ENCODE measurements at regions not wholly inside any gene's neighbourhood (a gene's known extent, or its start where the extent isn't known, plus 50 kb on each side); places are given as distances from the start of the nearest gene placed in this dataset.

DNA sequence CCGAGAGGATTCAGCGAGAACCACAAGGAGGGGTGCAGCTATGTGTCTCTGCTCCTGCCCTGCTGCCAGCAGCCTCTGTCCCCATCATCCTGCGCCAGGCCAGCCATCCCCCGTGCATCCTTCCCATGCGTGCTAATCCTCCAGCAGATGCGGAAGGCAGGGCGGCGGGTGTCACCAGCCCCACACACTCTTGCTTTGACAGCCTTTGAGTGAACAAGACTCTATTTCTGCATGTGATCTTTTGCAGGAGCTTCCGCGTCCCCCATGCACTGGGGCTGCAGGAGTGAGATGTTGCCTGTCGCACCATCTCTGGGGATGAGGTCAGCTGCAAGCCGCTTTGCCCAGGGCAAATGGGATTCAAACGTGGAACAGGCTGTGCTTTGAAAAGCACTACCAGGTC is 58.0 kb upstream of the OLFM1 start:
- Histone ChIP-seq H3K27ac (no peak overlapping the region), H3K27me3 (replicated peaks) (no peaks in the 10 kb centered on the region), H3K36me3 (replicated peaks) (no peaks in the 10 kb centered on the region), H3K4me3 (ENCODE audit: low read depth, low read length) (no peak overlapping the region)
- in situ Hi-C loops (cut with HindIII; ENCODE audit: low pct_ligation_motif_present, low sequenced_read_pairs), result no loop called here
- TF ChIP-seq, protein P1, sequence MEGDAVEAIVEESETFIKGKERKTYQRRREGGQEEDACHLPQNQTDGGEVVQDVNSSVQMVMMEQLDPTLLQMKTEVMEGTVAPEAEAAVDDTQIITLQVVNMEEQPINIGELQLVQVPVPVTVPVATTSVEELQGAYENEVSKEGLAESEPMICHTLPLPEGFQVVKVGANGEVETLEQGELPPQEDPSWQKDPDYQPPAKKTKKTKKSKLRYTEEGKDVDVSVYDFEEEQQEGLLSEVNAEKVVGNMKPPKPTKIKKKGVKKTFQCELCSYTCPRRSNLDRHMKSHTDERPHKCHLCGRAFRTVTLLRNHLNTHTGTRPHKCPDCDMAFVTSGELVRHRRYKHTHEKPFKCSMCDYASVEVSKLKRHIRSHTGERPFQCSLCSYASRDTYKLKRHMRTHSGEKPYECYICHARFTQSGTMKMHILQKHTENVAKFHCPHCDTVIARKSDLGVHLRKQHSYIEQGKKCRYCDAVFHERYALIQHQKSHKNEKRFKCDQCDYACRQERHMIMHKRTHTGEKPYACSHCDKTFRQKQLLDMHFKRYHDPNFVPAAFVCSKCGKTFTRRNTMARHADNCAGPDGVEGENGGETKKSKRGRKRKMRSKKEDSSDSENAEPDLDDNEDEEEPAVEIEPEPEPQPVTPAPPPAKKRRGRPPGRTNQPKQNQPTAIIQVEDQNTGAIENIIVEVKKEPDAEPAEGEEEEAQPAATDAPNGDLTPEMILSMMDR (IDR thresholded peaks at IDR 0.05; ENCODE audit: low read depth, low read length, missing control alignments), result no peak
- DNase-seq, result no peak

DNA sequence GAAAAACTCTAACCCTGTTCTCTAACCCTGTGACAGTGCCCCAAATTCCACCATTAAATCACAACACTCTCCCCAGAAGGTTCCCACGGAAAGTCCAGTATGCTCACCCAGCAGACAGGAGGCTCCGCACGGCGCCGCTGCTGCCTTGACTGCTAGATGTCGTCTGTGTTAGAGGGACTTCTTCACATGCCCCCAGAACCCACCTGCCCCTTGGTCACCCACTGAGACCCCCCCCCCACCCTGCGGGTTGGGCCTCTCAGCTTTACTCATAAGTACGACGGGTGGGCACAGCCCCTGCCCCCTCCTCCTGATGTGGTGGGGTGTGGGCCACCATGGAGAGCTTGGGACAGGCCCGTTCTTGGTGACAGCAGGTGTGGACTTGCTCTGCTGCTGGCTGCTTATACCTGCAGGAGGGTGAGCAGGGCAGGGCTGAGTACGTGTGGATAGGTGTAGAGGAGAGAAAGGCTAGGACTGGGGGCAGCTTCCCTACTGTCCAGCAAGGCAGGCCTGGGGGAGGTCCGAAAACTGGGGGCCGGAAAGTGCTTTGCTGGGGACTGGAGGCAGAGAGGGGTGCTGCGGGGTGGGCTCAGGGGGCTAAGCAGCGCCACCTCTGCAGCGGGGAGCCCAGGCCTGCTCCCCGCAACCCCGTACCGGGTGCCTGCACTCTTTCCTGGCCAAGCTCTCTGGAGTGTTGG is 57.5 kb upstream of the OLFM1 start:
- in situ Hi-C loops (cut with HindIII; ENCODE audit: low pct_ligation_motif_present, low sequenced_read_pairs), result no loop called here
- TF ChIP-seq, protein P1 (IDR thresholded peaks at IDR 0.05; ENCODE audit: low read depth, low read length, missing control alignments), result no peak
- DNase-seq, result no peak

DNA sequence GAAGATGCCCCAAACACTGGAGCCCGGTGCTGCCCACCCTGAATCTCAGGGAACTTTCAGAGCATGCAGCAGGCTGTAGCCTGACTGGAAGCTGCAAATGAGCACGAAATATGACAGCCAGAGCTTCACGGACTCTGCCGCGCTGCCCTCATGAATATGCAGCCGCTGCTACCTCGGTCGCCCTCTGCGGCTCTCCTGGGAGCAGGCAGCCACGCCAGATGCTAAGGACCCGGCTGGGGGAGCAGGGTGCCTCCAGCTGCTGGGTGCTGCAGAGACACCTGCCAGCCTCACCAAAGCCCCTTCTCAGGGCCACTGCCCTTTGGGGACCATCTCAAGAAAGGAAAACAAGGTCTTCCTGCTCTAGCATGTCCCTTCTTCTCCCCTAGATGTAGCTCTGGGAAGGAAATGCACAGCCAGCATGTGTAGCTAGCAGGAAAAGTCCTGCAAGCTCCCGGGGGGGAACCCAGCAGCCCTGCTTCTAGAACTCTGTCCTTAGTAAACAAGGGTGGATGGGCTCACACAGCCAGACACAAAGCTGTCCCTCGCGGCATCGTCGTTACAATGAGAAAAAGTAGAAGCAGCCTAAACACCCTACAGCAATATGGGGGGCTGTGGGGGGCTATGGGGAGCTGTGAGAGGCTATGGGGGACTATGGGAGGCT is 56.8 kb upstream of the OLFM1 start:
- no peak overlapping the region for H3K4me3 ChIP-seq (ENCODE audit: low read depth, low read length)
- no peaks in the 10 kb centered on the region for H3K27me3 ChIP-seq (replicated peaks)
- H3K27ac ChIP-seq, result no peak overlapping the region
- no peaks in the 10 kb centered on the region for H3K36me3 ChIP-seq (replicated peaks)
- DNase-seq, result no peak
- in situ Hi-C loops (cut with HindIII; ENCODE audit: low pct_ligation_motif_present, low sequenced_read_pairs), result no loop called here
- TF ChIP-seq, protein P1 (IDR thresholded peaks at IDR 0.05; ENCODE audit: low read depth, low read length, missing control alignments), result no peak

More for the DNA sequence above, 57.5 kb upstream of the OLFM1 start:
- H3K4me3 ChIP-seq (ENCODE audit: low read depth, low read length), result no peak overlapping the region
- no peaks in the 10 kb centered on the region for H3K27me3 ChIP-seq (replicated peaks)
- H3K27ac ChIP-seq, result no peak overlapping the region
- no peaks in the 10 kb centered on the region for H3K36me3 ChIP-seq (replicated peaks)

DNA sequence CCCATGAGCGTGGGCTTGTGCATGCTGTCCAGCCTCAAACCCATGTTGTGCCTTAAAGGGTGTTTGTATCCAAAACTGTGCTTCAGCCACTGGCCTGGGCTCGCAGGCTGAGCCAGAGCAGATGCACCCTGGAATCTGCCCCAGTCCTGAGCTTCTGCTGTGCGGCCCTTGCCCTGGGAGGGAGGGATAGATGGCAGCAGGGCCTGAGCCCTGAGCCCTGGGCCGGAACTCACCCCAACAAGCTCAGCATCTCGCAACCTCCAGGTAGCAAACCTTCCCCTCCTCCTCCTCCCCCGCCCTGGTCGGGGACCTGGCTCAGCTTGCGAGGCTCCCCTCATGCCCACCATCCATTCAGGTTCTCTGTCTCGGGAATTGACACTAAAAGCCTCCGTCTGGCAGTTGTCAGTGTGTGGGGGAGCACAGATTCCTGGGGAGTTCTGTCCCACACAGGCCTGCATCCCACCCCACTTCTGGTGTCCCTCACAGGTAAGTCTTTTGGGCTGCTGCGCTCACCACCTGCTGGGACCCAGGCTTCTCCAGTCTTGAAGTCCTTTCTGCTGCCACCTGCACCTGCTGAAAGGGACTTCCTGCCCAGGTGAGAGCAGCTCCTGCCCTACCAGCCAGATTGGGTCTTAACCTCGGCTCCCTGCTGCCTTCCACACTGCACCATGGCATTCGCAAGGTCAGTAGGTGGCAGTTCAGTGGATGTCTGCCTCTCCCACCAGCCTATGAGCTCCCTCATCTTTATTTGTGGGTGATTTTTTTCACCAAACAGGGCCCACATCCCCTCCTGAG is 55.2 kb upstream of the OLFM1 start:
- no peak for DNase-seq
- in situ Hi-C loops (cut with HindIII; ENCODE audit: low pct_ligation_motif_present, low sequenced_read_pairs), result no loop called here
- H3K27ac ChIP-seq, result no peak overlapping the region
- H3K4me3 ChIP-seq (ENCODE audit: low read depth, low read length), result no peak overlapping the region
- H3K27me3 ChIP-seq (replicated peaks), result no peaks in the 10 kb centered on the region
- TF ChIP-seq, protein P1 (IDR thresholded peaks at IDR 0.05; ENCODE audit: low read depth, low read length, missing control alignments), result no peak
- H3K36me3 ChIP-seq (replicated peaks), result no peaks in the 10 kb centered on the region

DNA sequence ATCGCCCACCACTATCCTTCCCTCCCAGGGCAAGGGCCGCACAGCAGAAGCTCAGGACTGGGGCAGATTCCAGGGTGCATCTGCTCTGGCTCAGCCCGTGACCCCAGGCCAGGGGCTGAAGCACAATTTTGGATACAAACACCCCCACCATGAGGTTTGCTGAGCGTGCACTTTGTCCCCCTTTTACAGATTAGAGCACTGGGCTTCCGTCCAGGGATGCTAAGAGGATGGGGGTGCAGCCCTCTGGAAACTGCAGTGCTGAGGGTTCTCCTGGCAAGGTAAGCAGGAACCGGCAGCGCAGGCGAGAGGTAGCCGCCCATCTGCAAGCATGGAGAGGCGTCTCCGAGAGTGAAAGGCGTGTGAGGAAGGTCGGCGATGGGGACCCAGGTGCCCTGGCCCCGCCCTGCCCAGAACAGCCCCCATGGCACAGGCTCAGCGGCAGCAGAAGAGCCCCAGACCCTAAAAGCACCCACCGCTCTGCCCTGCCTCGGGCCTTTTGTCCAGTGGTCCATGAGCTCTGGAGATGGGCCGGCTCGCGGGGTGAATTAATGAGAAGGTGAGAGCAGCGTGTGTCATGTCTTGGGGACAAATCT is 54.5 kb upstream of the OLFM1 start:
- TF ChIP-seq, protein P1 (IDR thresholded peaks at IDR 0.05; ENCODE audit: low read depth, low read length, missing control alignments), result no peak
- in situ Hi-C loops (cut with HindIII; ENCODE audit: low pct_ligation_motif_present, low sequenced_read_pairs), result no loop called here
- Histone ChIP-seq H3K27me3 (replicated peaks) (no peaks in the 10 kb centered on the region), H3K27ac (no peak overlapping the region), H3K4me3 (ENCODE audit: low read depth, low read length) (no peak overlapping the region), H3K36me3 (replicated peaks) (no peaks in the 10 kb centered on the region)
- DNase-seq, result no peak
